Skeletal muscle cell (primary cell): ENCODE measurements at regions not wholly inside any gene's neighbourhood (a gene's known extent, or its start where the extent isn't known, plus 50 kb on each side); places are given as distances from the start of the nearest gene placed in this dataset.
"Not testable (repeated sequence)": the region's sequence is repeated elsewhere in the genome, so short reads cannot be mapped to it uniquely, and the experiment has no call there.

ENCODE experiments used
- DNase-seq: peaks from one replicate; pipeline ENCODE4 v3.0.0-alpha.2; 2010; ENCODE audit warnings: low read depth
- H3K4me3 ChIP-seq: 2 replicates; pipeline ENCODE4 v1.5.1; 2011; ENCODE audit warnings: low read depth, mild to moderate bottlenecking, control low read depth, low read length, moderate library complexity

- DNase-seq: no peak
These were observed 187.9 kb upstream of the MALRD1 start for GRCh38 chr10:18860631-18861240.

DNA sequence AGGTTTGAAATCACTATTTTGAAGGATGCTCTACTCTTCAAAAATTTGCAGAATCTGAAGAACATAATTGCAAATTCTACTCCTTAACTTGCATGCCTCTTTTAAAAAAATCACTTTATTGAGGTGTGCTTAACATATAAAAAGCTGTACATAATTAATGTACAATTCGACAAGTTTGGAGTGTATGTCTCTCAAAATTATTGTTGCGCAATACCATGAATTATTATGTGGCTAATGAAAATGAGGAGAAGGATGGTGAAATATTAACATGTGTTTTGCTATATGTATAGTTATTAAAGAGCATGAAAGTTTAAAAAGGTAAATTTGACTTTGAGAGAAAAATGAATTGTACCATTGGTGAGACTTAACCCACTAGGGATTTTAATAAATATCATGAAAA, 187.2 kb upstream of the MALRD1 start:
- H3K4me3 ChIP-seq: no peak overlapping the region
- no peak for DNase-seq

More at GRCh38 chr10:18860631-18861240, 187.9 kb upstream of the MALRD1 start:
- no peak overlapping the region for H3K4me3 ChIP-seq

- no peak for DNase-seq
- no peak overlapping the region for H3K4me3 ChIP-seq
These were observed 181.7 kb upstream of the MALRD1 start for GRCh38 chr10:18866852-18867251.

DNA sequence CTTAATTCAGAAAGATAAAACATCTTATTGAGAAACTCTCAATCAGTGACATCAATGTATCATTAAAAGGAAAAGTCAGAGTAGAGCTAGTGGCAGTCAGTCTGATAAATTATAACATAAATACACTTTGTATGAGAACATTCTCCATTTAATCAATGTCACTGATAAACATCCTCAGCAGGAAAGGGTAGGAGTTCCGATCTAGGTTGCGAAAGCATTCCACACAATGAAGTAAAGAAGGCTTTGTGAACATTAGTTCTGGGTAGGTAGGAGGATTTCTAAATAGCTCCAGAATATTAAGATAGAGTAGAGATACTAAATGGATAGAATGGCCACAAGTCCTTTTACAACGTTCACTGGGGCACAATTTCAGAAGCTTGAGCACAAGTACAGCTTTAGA, 179.7 kb upstream of the MALRD1 start:
- DNase-seq: no peak
- no peak overlapping the region for H3K4me3 ChIP-seq

GRCh38 chr10:18875477-18875876, 173.1 kb upstream of the MALRD1 start:
- no peak for DNase-seq
- no peak overlapping the region for H3K4me3 ChIP-seq

DNA sequence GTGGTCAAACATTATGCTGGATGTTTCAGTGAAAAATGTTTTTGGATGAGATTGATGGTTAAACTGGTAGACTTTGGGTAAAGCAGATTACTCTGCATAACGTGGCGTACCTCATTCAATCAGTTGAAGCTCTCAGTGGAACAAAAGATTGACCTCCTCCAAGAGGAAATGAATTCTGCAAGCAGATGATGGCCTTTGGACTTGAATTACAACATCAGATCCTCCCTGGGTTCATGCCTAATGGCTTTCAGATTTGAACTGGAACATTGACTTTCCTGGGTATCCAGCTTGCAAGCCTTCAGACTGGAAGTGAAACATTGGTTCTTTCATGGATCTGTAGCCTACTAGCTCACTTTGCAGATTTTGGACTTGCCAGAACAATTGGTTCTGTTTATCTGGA, 169.3 kb upstream of the MALRD1 start:
- DNase-seq: no peak
- H3K4me3 ChIP-seq: no peak overlapping the region

DNA sequence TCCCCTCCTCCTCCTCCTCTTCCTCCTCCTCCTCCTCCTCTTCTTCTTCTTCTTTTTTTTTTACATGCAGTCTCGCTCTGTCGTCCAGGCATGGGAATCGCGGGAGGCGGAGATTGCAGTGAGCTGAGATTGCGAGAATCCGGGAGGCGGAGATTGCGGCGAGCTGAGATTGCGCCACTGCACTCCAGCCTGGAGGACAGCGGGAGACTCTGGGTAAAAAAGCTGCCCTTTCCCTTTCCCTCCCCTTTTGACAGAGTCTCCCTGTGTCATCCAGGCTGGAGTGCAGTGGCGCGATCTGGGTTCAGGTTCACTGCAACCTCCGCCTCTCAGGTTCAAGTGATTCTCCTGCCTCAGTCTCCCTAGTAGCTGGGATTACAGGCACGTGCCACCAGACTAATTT, 168.1 kb upstream of the MALRD1 start:
- no peak for DNase-seq
- no peak overlapping the region for H3K4me3 ChIP-seq

GRCh38 chr10:18886102-18886501, 162.5 kb upstream of the MALRD1 start:
- no peak for DNase-seq
- H3K4me3 ChIP-seq: no peak overlapping the region

DNA sequence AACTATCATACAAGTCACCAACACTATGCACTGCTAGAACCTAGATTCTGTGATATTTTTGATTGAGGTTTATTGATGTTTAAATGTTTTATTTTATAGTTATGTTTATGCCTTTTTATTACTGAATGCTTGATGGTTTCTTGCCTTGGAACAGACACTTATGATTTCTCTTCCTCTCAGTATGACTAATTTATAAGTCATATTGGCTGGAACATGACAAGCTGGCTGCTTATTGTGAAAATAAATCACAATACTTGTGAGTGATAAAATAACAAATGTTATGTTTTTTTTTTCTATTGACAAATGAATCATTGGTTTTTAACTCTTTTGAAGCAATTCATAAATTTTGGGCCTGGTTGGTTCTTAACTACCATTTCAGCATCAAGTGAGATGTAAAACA, 142.0 kb upstream of the MALRD1 start:
- no peak for DNase-seq
- no peak overlapping the region for H3K4me3 ChIP-seq

GRCh38 chr10:18917431-18917830, 131.2 kb upstream of the MALRD1 start:
- H3K4me3 ChIP-seq, DNase-seq: not testable (repeated sequence)

DNA sequence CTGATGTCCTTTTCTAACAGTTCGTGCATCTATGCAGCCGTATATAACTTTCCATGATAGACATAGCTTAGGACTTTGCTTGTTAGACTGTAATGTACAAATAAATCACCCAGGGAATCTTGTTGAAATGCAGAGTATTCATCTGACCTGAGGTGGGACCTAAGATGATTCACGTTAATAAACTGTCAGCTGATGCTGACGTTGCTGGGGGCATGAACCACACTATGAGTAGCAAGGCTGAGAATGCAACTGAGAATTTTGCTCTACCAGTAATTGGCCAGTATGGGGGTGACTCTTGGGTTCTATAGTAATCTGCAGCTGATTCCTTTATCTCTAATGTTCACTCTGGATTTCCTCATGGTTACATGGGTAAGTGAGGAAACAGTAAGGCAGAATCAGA, 130.1 kb upstream of the MALRD1 start:
- no peak overlapping the region for H3K4me3 ChIP-seq
- DNase-seq: peak; percentile 60

- no peak for DNase-seq
- no peak overlapping the region for H3K4me3 ChIP-seq
These were observed 99.2 kb upstream of the MALRD1 start for GRCh38 chr10:18949391-18949790.

- H3K4me3 ChIP-seq, DNase-seq: not testable (repeated sequence)
These were observed 97.4 kb upstream of the MALRD1 start for GRCh38 chr10:18951072-18951823.

GRCh38 chr10:18955061-18955460, 93.5 kb upstream of the MALRD1 start:
- H3K4me3 ChIP-seq: no peak overlapping the region
- DNase-seq: no peak

DNA sequence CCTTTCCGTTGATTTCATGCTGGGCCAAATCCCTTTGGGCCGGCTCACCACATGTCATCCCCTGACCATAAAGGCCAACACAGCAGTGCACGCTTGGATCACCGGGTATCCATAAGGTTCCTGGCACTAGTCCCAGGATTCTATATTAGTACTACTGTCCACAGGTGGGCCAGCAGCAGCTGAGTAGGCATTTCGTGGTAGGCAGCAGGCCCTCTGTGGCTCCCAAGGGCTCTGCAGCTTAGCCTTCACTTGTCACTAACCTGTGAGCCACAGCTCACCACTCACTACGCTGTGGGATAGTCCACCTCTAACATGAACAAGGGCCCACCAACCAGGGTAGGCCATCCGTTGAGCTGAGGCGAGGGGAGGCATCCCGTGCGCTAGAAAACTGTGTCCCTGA, 89.2 kb upstream of the MALRD1 start:
- no peak for DNase-seq
- no peak overlapping the region for H3K4me3 ChIP-seq

- no peak overlapping the region for H3K4me3 ChIP-seq
- DNase-seq: no peak
These were observed 88.0 kb upstream of the MALRD1 start for GRCh38 chr10:18960466-18961079.

GRCh38 chr10:18968159-18968558, 80.4 kb upstream of the MALRD1 start:
- no peak for DNase-seq
- H3K4me3 ChIP-seq: no peak overlapping the region

DNA sequence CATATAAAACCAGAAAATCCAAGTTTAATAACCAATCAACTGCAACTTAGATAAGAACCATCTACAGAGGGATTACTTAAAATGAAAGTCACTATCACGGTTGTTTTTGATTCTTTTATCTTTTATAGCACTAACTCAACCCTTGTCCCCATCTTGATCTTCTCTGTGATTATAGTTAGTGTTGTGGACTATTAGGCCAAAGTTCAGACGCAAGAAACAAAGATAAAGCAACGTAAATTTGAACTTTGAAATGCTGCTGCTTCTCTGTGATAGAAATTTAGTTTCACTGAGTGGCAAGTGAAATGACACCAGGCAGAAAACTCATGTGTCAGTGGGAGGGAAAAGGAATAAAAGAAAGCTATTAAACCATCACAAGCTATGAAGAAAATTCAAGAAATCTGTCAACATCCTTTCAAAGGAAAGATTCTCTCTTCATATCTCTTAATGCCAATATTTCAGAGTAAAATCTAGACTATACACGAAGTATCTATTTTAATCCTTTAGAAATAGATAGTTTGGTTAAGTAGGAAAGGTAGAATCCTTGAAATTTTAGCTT, 71.8 kb upstream of the MALRD1 start:
- no peak for DNase-seq
- no peak overlapping the region for H3K4me3 ChIP-seq

DNA sequence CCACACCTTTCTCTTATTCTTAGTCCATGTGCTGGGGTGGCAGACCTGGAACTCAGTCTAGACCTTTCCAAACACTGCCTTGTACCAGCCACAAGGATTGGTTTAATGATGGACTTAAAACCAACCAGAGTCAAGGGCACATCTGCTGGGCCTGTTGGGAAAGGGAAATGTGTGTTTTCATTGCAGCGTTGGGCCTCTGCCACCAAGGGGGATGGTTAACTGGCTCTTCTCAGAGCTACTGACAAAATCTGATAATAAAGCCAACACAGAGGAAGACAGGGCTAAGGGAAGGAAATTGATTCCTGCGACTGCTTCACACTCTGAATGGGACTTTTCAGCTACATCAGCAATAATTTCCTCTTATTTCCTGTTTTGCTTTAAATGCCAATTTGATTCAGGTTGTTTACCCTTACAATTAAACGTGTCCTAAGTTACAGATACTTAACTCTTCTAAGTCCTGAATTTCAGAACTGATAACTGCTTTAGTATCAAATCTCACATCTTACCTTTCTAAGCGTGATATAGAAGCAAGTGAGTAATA, 68.4 kb upstream of the MALRD1 start:
- no peak for DNase-seq
- no peak overlapping the region for H3K4me3 ChIP-seq

DNA sequence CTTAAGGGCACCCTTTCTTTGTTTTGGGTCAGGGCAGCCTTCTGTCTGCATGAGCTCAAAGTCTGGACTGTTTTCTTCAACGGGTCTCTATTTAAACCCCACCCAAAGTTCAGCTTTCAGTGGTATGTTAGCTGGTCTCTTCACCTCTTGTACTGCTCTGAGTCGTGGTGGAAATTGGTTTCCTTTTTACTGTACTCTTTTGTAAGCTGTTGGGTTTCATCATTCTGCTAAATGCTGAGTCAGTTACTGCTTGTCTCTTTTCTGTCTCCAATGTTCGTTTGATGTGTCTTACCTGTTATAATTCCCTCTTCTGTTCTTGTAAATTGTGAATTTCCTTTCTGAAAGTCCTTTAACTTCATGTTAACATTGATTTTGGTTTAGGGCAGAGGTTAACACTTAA, 64.1 kb upstream of the MALRD1 start:
- peak; percentile 3 for DNase-seq
- H3K4me3 ChIP-seq: no peak overlapping the region
